Stomach (tissue), 4 donors: ENCODE measurements at regions not wholly inside any gene's neighbourhood (a gene's known extent, or its start where the extent isn't known, plus 50 kb on each side); places are given as distances from the start of the nearest gene placed in this dataset.

Source experiments
- POLR2A ChIP-seq, 4 donors: fragments of 450-650 bp; IDR thresholded peaks; one replicate each; pipeline ENCODE4 v1.6.1; 2016; ENCODE audit warnings: antibody characterized with exemption in 4 of 4, control low read depth in 2 of 4, mild to moderate bottlenecking in 1 of 4, moderate library complexity in 1 of 4
- TF ChIP-seq, protein P1 (sequence below), 7 experiments: fragments of 450-650 bp in 4 of 7; fragments of 200-600 bp in 3 of 7; sonication (generic) in 3 of 7; IDR thresholded peaks; one replicate each; pipeline ENCODE4 v1.5.1; 2016 to 2019; ENCODE audit warnings: antibody characterized with exemption in 7 of 7, control low read depth in 2 of 7, mild to moderate bottlenecking in 1 of 7

DNA sequence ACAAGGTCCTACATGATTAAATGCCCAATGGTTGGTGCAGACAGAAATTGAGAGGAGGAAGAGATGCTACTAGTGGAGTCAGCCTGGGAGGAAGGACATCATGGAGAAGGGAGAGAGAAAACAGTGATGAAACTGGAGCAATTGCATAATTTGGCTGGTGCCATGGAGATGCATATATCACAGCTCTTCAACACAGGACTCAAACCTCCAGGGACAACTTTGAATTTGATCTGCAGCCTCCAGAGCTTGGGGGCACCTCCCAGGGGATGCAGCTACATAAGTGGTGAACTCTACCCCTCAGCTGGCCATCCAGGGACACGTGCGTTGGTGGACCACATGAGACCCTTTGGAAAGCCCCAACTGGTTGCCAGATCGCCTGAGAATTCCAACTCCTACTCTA, 80.4 kb downstream of the CTAGE1 start:
- no peak for TF ChIP-seq POLR2A (IDR thresholded peaks at IDR 0.05)
- TF ChIP-seq, protein P1, sequence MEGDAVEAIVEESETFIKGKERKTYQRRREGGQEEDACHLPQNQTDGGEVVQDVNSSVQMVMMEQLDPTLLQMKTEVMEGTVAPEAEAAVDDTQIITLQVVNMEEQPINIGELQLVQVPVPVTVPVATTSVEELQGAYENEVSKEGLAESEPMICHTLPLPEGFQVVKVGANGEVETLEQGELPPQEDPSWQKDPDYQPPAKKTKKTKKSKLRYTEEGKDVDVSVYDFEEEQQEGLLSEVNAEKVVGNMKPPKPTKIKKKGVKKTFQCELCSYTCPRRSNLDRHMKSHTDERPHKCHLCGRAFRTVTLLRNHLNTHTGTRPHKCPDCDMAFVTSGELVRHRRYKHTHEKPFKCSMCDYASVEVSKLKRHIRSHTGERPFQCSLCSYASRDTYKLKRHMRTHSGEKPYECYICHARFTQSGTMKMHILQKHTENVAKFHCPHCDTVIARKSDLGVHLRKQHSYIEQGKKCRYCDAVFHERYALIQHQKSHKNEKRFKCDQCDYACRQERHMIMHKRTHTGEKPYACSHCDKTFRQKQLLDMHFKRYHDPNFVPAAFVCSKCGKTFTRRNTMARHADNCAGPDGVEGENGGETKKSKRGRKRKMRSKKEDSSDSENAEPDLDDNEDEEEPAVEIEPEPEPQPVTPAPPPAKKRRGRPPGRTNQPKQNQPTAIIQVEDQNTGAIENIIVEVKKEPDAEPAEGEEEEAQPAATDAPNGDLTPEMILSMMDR (IDR thresholded peaks at IDR 0.05) = no peak
